ENCODE measurements at regions not wholly inside any gene's neighbourhood (a gene's known extent, or its start where the extent isn't known, plus 50 kb on each side); places are given as distances from the start of the nearest gene placed in this dataset.

DNA sequence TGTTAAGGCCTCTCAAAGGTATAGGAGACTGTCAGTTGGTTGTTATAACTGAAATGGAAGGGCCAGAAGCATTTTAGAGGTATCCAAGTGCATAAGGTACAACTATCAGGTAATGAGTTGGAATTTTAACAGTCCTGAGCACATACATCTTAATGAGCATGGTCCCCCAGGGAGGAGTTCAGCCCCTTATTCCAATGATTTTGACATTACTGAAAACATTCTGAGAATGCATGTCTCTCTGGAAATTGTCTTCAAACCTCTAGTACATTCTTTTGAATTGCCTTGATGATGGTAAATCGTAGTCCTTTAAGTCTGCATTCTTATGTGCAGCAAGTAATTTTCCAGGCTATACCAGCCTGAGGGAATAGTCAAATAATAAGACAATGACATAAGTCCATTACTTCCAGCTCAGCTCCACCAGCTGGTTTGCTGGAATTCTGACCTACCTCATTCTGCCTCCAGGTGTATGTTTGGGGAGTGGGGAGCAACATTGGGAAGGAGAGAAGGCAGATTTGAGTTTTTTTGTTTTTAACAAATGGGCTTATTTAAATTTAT, 239.2 kb downstream of the MSRB3 start:
- Mint-ChIP-seq H3K9me3 (peaks cover 2% of the 10 kb centered on the region), H3K4me1 (no peaks in the 10 kb centered on the region), H3K4me3 (no peak overlapping the region), H3K36me3 (no peaks in the 10 kb centered on the region), H3K27ac (no peak overlapping the region)
- no peak for DNase-seq (ENCODE audit: low spot score in 2 of 2)
- ATAC-seq: no peak

DNA sequence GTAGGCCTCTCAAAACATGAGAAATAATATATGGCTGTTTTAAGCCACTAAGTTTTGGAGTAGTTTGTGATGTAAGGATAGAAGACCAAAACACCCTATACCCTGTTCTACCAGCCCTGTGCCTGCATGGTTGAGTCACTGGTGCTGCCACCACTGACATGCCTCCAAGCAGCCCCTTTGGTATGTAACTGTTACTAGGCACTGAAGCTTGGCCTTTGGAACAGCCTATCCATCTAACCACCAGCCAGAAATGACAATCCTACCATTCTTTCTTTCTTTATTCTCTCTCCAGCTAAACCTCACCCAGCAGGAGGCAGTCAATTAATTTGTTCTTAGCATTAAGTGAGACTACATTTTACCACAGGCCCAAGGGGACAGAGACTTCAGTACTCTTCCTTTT, 240.3 kb downstream of the MSRB3 start:
- Mint-ChIP-seq H3K4me3 (no peak overlapping the region), H3K9me3 (peaks cover 2% of the 10 kb centered on the region), H3K36me3 (no peaks in the 10 kb centered on the region), H3K27ac (no peak overlapping the region), H3K4me1 (no peaks in the 10 kb centered on the region)
- DNase-seq (ENCODE audit: low spot score in 2 of 2) (no peak), ATAC-seq (no peak)

DNA sequence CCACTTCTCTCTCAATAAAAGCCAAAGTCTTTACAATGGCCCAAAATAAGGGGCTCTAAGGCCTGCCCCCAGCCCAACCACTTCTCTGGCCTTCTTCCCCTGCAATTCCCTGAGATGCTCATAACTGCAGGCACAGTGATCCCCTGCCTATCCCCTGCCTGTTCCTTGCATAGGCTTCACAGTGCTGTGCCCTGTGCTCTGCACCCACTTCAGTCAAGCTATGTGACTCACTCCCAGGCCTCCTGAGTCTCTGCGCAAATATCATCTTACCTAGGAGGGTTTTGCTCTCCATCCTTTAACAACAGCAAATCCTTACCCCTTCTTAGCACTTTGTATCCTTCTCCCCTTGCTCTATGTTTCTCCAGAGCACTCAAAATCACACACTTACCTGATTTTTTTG, 242.2 kb downstream of the MSRB3 start:
- ATAC-seq (peak; percentile 39), DNase-seq (ENCODE audit: low spot score in 2 of 2) (no peak)
- Mint-ChIP-seq H3K36me3 (no peaks in the 10 kb centered on the region), H3K9me3 (peaks cover 5% of the 10 kb centered on the region), H3K27ac (no peak overlapping the region), H3K4me1 (no peaks in the 10 kb centered on the region), H3K4me3 (no peak overlapping the region)

DNA sequence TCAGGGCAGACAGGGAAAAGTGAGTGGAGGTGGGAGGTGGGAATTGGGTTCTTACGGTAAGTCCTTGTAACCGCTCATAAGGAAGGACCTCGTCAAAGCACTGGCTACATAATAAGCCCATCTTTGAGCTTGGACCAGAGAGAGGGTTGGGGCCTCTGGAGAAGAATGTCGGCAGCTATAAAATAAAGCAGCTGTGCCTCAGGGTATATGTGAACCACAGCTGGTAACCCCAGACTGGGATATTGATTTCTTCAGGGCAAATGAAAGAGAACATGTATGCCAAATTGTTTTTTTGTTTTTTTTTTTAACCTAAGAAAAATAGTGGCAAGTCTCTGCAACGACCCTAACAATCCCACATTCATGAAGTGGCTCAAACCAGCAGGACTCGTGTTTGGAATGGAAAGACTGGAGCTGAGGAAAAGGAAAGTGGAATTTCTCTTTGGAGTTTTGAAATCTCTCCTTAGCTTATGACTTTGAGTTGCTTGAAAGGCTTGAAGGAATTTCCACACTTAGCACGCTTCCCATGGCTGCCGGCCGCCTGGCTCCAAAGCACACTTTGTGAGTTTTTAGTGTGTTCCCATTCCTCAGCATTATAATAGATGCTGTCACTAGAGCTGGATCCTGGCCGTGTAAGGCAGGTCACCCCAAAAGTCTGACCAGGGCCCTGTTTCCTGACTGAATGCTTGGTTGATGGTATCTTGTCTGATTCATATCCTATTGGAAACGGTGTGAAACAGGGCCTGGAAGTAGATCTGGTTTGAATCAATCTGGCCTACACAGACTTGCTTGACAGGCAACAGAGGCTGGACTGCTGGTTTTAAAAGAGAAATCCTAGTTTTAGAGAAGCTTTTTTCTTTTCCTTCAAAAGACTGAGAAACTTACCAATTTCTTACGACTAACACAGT, 244.7 kb downstream of the MSRB3 start:
- H3K4me1 Mint-ChIP-seq: no peaks in the 10 kb centered on the region
- H3K4me3 Mint-ChIP-seq: no peak overlapping the region
- no peak overlapping the region for H3K27ac Mint-ChIP-seq
- H3K36me3 Mint-ChIP-seq: no peaks in the 10 kb centered on the region
- peaks cover 9% of the 10 kb centered on the region for H3K9me3 Mint-ChIP-seq
- no peak for ATAC-seq
- DNase-seq (ENCODE audit: low spot score in 2 of 2): no peak

DNA sequence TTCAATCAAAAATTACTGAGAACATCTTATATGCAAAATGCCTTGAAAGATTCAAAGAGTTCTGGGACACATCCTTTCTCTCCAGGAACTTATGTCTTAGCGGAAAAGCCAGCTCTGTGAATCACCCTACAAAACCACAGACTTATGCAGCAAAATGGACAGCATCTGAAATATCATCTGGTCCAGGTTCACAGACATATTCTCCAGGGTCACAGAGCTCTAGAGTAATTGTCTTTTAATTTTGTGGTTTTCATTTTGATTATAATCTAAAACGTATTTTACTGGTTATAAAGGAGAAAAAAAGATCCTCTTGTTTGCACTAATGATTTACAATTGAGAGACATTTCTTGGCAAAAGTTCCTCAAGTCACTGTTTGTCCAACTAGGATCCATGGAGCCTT, 246.2 kb downstream of the MSRB3 start:
- H3K4me3 Mint-ChIP-seq: no peak overlapping the region
- H3K4me1 Mint-ChIP-seq: no peaks in the 10 kb centered on the region
- H3K27ac Mint-ChIP-seq: no peak overlapping the region
- no peaks in the 10 kb centered on the region for H3K36me3 Mint-ChIP-seq
- H3K9me3 Mint-ChIP-seq: peaks cover 9% of the 10 kb centered on the region
- ATAC-seq: no peak
- no peak for DNase-seq (ENCODE audit: low spot score in 2 of 2)

DNA sequence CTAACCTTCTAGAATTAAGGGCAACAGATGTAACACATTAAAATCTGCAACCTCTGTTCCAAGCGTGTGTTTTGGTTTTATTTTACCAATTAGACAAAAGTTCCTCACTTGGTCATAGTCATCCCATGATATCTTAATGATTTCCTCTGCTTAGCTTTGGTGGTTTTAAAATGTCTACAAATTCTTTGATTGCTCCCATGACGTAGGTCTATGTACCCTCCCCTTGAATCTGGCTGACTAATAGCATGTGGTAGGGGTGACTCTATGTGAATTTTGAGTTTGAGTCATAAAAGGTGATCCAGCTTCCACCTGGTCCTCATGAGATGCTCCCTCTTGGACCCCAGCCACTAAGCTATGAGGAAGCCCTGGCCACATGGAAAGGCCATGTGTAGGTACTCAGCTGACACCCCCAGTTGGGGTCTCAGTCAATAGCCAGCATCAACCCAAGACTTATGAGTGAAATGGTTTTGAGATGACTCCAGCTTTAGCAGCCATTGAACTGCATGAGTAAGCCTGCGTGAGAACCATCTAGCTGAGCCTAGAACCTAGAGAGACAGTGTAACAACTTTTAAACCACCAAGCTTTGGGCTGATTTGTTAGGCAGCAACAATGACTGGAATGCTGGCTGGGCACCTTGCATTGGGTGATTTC, 247.1 kb downstream of the MSRB3 start:
- H3K27ac Mint-ChIP-seq: no peak overlapping the region
- DNase-seq (ENCODE audit: low spot score in 2 of 2) (no peak), ATAC-seq (no peak)

DNA sequence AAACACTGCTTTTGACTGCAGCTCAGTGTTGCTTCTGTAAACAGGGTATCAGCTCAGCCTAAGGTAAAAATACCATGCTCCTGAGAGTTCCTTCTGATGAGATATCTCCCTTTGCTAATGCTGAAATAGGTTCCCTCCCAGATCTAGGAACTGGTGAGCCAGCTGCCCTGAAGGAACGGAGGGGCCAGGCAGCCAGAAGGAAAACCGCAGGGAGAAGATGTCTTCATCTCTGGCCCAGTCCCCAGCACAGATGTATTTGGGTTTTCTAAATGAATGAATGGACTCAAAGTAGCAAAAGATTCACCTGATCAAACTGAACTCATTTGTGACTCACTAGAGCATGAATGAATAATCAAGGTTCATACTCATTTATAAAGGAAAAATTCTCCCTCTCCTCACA, 247.8 kb downstream of the MSRB3 start:
- H3K36me3 Mint-ChIP-seq: no peaks in the 10 kb centered on the region
- peaks cover 9% of the 10 kb centered on the region for H3K9me3 Mint-ChIP-seq
- no peaks in the 10 kb centered on the region for H3K4me1 Mint-ChIP-seq
- H3K4me3 Mint-ChIP-seq: no peak overlapping the region
- H3K27ac Mint-ChIP-seq: no peak overlapping the region
- ATAC-seq (no peak), DNase-seq (ENCODE audit: low spot score in 2 of 2) (no peak)

More for the DNA sequence above, 247.1 kb downstream of the MSRB3 start:
- no peak overlapping the region for H3K4me3 Mint-ChIP-seq
- no peaks in the 10 kb centered on the region for H3K4me1 Mint-ChIP-seq
- H3K9me3 Mint-ChIP-seq: peaks cover 11% of the 10 kb centered on the region
- no peaks in the 10 kb centered on the region for H3K36me3 Mint-ChIP-seq

DNA sequence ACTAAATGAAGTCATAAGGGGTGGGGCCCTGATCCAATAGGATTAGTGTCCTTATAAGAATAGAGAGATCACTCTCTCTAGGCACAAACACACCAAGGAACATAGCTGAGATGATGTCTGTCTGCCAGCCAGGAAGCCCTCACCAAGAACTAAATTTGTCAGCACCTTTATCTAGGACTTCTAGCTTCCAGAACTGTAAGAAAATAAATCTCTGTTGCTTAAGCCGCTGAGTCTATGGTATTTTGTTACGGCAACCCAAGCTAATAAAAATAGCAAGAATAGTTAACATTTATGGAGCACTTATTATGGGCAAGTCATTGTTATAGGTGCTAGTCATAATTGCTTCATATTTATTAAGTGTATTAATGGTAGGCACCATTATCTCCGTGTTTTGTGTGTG, 249.6 kb downstream of the MSRB3 start:
- ATAC-seq (no peak), DNase-seq (ENCODE audit: low spot score in 2 of 2) (no peak)
- Mint-ChIP-seq H3K27ac (no peak overlapping the region), H3K4me1 (no peaks in the 10 kb centered on the region), H3K9me3 (peaks cover 9% of the 10 kb centered on the region), H3K36me3 (no peaks in the 10 kb centered on the region), H3K4me3 (no peak overlapping the region)

DNA sequence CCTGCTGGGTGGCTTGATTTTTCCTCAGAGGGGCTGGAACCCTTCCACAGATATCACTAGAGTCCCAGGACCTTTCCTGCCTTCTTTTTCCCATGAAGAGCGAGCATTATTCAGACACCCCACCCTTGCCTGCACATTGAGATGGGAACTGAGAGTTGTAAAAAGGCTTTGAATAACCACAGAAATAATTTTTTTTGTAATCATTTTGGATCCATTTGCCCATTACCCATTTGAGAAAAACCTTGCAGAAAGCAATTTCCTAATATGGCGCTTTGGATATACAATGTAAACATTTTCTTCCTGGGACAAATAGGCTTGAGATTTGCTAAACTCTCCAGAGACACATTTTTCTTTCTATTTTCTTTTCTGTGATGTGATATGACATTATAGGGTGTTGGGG, 250.6 kb downstream of the MSRB3 start:
- ATAC-seq: no peak
- no peaks in the 10 kb centered on the region for H3K4me1 Mint-ChIP-seq
- peaks cover 6% of the 10 kb centered on the region for H3K9me3 Mint-ChIP-seq
- no peaks in the 10 kb centered on the region for H3K36me3 Mint-ChIP-seq
- DNase-seq (ENCODE audit: low spot score in 2 of 2): no peak
- no peak overlapping the region for H3K27ac Mint-ChIP-seq
- no peak overlapping the region for H3K4me3 Mint-ChIP-seq

DNA sequence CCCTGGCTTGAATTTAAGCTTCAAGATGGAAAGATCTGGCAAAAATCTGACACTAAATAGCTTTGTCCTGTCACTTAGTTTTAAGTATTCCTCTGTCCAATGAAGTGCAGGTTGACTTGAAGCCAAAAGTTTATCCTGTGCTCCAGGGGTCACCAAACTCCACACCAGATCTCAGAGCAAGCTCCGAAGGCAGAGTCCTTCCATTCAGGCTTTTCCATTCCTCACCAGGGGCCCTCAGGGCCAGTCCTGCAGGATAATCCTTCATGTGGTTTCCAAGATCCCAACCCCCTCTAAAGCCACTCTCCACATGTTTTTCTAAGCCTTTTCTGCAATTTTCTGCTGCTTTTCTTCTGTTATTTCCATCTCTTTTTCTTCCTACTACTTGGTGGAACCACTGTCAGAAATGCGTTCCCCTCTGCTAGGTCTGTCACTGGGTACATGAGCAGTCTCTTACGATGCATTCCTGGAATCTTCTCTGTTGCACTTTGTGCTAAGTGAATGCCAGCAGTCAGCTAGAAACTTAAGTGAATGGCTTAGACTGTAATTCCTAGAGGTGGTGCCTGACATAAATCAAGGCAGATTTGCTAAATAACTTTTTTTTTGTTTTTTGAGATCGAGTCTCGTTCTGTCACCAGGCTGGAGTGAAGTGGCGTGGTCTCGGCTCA, 251.4 kb downstream of the MSRB3 start:
- ATAC-seq (no peak), DNase-seq (ENCODE audit: low spot score in 2 of 2) (no peak)
- Mint-ChIP-seq H3K9me3 (peaks cover 6% of the 10 kb centered on the region), H3K4me3 (no peak overlapping the region), H3K4me1 (no peaks in the 10 kb centered on the region), H3K27ac (no peak overlapping the region), H3K36me3 (no peaks in the 10 kb centered on the region)

DNA sequence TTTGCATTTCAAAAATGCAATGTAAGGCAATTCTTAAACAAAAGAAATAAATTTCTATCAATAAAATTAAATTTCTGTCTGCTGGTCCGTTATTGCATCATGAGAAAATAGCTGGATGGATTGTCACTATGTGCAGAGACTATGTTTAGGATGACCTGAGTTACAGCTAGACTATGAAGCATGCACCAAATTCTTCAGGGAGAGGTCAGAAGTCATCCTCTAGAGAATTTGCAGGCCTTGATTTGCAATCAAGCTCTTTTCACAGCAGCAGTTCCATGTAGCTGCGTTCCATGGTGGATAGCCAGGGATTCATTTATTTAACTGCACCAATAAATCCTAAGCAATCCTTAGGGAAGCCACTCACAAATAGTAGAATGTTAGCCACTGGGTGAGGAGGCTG, 253.7 kb downstream of the MSRB3 start:
- ATAC-seq (no peak), DNase-seq (ENCODE audit: low spot score in 2 of 2) (no peak)
- H3K27ac Mint-ChIP-seq: no peak overlapping the region
- no peak overlapping the region for H3K4me3 Mint-ChIP-seq
- peaks cover 3% of the 10 kb centered on the region for H3K9me3 Mint-ChIP-seq
- no peaks in the 10 kb centered on the region for H3K4me1 Mint-ChIP-seq
- H3K36me3 Mint-ChIP-seq: no peaks in the 10 kb centered on the region

DNA sequence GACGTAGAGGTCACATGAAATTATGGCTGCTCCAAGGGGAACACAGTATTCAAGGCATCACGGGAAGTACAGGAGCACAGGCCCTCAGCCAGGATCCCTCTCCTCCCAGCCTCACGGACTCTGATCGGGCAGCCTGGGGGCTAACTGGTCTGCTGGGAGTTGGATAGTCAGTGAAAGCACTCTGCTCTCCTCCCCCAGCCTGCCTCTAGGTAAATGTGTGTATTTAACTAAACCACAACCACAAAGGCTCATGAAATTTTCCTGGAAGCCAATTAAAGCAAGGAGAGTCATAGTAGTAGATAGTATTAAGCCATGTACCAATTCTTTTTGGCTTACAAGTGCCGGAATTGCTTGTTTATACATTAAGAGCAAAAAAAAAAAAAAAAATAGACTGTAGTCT, 254.3 kb downstream of the MSRB3 start:
- Mint-ChIP-seq H3K4me3 (no peak overlapping the region), H3K27ac (no peak overlapping the region), H3K9me3 (peaks cover 4% of the 10 kb centered on the region), H3K4me1 (no peaks in the 10 kb centered on the region), H3K36me3 (no peaks in the 10 kb centered on the region)
- ATAC-seq (no peak), DNase-seq (ENCODE audit: low spot score in 2 of 2) (no peak)

DNA sequence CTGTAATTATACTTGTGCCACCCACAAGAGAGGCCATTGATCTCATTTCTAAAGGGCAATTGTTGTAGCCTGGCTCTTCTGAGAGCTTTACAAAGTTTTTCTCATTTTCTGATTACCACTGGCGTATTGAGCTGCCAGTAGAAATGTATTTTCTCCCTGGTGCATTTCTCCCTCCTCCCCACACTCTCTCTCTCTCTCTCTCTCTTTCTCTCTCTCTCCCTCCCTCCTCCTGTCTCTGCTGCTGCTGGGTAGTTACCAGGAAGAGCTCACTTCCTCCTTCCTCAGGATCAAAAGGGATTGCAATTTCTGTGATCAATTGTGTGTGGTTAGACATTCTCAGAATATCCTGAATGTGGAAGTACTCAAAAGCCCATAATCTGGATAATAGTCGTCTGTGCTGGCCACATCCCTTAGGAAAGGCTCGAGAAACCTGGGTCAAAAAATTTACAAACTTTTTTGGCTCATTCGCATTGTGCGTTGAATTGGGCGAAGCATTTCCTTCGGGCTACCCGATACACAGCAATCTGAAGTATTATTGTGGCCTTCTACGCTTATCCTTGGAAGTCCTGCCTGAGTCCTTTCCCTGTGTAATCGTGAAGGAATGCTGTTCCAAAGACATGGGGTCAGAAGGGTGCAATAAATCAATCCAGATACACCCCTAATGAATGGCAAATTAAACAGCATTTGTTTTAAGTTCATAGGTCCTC, 254.8 kb downstream of the MSRB3 start:
- ATAC-seq (no peak), DNase-seq (ENCODE audit: low spot score in 2 of 2) (no peak)
- no peak overlapping the region for H3K4me3 Mint-ChIP-seq
- H3K27ac Mint-ChIP-seq: no peak overlapping the region
- H3K4me1 Mint-ChIP-seq: no peaks in the 10 kb centered on the region
- H3K9me3 Mint-ChIP-seq: peaks cover 7% of the 10 kb centered on the region
- H3K36me3 Mint-ChIP-seq: no peaks in the 10 kb centered on the region

DNA sequence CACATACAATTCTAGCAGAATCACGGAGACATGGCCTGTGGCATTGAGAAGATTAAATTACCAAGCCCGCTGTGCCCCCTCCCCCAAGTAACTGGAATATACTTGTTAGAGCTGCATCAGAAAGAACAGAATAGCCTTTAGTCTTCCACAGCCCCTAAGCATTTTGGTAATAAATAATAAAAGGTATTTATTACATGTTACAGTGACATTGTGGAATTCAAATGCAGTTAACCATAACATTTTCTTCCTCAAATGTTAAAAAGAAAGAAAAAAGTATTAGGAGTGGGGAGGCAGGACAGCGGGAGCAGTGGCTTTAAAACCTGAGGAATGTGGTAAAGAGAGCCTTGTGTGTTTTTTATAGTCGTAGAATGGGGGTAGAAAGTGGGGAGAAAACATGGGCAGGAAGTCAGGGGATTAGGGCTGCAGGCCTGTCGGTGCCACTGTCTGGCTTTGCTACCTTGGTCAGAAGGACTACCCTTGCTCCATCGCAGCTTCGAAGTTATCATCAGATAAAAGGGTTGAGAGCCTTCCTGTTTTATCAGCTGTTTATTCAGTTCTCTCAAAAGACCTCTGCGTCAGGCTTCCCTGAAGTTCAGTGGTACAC, 255.9 kb downstream of the MSRB3 start:
- Mint-ChIP-seq H3K9me3 (peaks cover 7% of the 10 kb centered on the region), H3K36me3 (no peaks in the 10 kb centered on the region), H3K4me3 (no peak overlapping the region), H3K27ac (no peak overlapping the region), H3K4me1 (no peaks in the 10 kb centered on the region)
- DNase-seq (ENCODE audit: low spot score in 2 of 2) (no peak), ATAC-seq (no peak)

DNA sequence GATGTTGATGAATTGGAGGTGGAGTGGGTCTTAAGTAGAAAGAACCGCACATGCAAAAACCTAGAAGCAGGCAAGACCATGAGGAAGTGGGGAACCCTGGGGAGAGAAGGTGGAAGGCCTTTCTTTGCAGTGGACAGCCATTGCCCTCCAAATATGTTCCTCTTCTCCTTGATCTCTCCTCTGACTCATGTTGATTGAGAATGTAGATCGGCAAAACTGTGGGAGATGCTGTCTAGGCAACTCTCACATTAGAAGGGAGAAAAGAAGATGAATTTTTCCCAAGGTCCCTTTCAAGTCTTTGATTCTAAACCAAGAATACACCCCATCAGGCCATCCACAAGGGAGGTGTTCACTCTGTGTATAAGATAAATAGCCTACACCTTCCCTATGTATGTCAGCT, 257.5 kb downstream of the MSRB3 start:
- Mint-ChIP-seq H3K27ac (no peak overlapping the region), H3K4me1 (no peaks in the 10 kb centered on the region), H3K9me3 (peaks cover 12% of the 10 kb centered on the region), H3K4me3 (no peak overlapping the region), H3K36me3 (no peaks in the 10 kb centered on the region)
- no peak for ATAC-seq
- DNase-seq (ENCODE audit: low spot score in 2 of 2): no peak

Data from stimulated activated effector memory CD8-positive, alpha-beta T cell treated with anti-CD3 and anti-CD28 coated beads, Interleukin-12 subunit alpha, Interleukin-12 subunit beta, amount 100 ng/mL, for 72 hours (primary cell).